WTC11 (cell line): ENCODE measurements at regions not wholly inside any gene's neighbourhood (a gene's known extent, or its start where the extent isn't known, plus 50 kb on each side); places are given as distances from the start of the nearest gene placed in this dataset.

Experiments
- ATAC-seq: fragments of 200-7000 bp; cut with Tn5 transposase; 2 replicates; pipeline ENCODE4 v1.10.0; 2021; ENCODE audit warnings: mild to moderate bottlenecking, moderate library complexity
- CTCF ChIA-PET: fragments of 300-600 bp; sonication (Branson Sonifier 250); formaldehyde crosslinking; loops from one replicate; lab custom pipeline; 2021; ENCODE audit warnings: antibody characterized with exemption; lab: Charles Lee
- POLR2A ChIA-PET: fragments of 350-600 bp; sonication (Branson Sonifier 250); formaldehyde crosslinking; loops from one replicate; lab custom pipeline; 2021; ENCODE audit warnings: antibody characterized with exemption; lab: Charles Lee
- DNase-seq: peaks from one replicate; pipeline ENCODE4 v3.0.0; 2021; ENCODE audit warnings: low spot score
- H3K27ac Mint-ChIP-seq: 2 replicates; pipeline ENCODE4 v1.8.0; 2021; ENCODE audit warnings: mixed read lengths
- H3K27me3 Mint-ChIP-seq: 2 replicates; pipeline ENCODE4 v1.8.0; 2021; ENCODE audit warnings: low read depth, mild to moderate bottlenecking, moderate library complexity, mixed read lengths
- H3K36me3 Mint-ChIP-seq: 2 replicates; pipeline ENCODE4 v1.8.0; 2021; ENCODE audit warnings: mixed read lengths
- H3K4me1 Mint-ChIP-seq: 2 replicates; pipeline ENCODE4 v1.8.0; 2022; ENCODE audit warnings: mixed read lengths
- H3K4me3 Mint-ChIP-seq: 2 replicates; pipeline ENCODE4 v1.8.0; 2021; ENCODE audit warnings: mild to moderate bottlenecking, moderate library complexity, mixed read lengths
- H3K9me3 Mint-ChIP-seq: 2 replicates; pipeline ENCODE4 v1.8.0; 2021; ENCODE audit warnings: mixed read lengths
- CBFB ChIP-seq: sonication (generic); formaldehyde crosslinking; IDR thresholded peaks from 2 replicates; pipeline ENCODE4 v1.8.1; 2022; ENCODE audit warnings: mild to moderate bottlenecking, low read depth, missing genetic modification reagents
- ELF4 ChIP-seq: sonication (generic); formaldehyde crosslinking; IDR thresholded peaks from 2 replicates; pipeline ENCODE4 v1.8.1; 2022; ENCODE audit warnings: low read depth, mild to moderate bottlenecking, moderate library complexity, missing genetic modification reagents
- FOXJ3 ChIP-seq: sonication (generic); formaldehyde crosslinking; IDR thresholded peaks from 2 replicates; pipeline ENCODE4 v1.9.0; 2021; ENCODE audit warnings: missing genetic modification reagents, mild to moderate bottlenecking, borderline replicate concordance
- HMGA2 ChIP-seq: fragments of 250-450 bp; sonication (Bioruptor Pico); IDR thresholded peaks from 2 replicates; pipeline ENCODE4 v1.4.0; 2021; ENCODE audit warnings: mild to moderate bottlenecking, moderate library complexity
- JAZF1 ChIP-seq: fragments of 250-450 bp; sonication (Bioruptor Pico); IDR thresholded peaks from 2 replicates; pipeline ENCODE4 v1.9.0; 2021; ENCODE audit warnings: moderate library complexity, mild to moderate bottlenecking, inconsistent platforms
- JUN ChIP-seq: sonication (generic); formaldehyde crosslinking; IDR thresholded peaks from 2 replicates; pipeline ENCODE4 v1.8.0; 2023; ENCODE audit warnings: mild to moderate bottlenecking, missing genetic modification reagents
- KAT7 ChIP-seq: sonication (generic); formaldehyde crosslinking; IDR thresholded peaks from 2 replicates; pipeline ENCODE4 v1.8.1; 2023; ENCODE audit warnings: missing genetic modification reagents, mild to moderate bottlenecking, borderline replicate concordance
- NFE2L1 ChIP-seq: sonication (generic); formaldehyde crosslinking; IDR thresholded peaks from 2 replicates; pipeline ENCODE4 v1.8.1; 2023; ENCODE audit warnings: missing genetic modification reagents
- NFYB ChIP-seq: sonication (generic); formaldehyde crosslinking; conservative IDR thresholded peaks from 2 replicates; pipeline ENCODE4 v1.8.0; 2022; ENCODE audit warnings: low read depth, missing genetic modification reagents
- NR1H2 ChIP-seq: sonication (generic); formaldehyde crosslinking; IDR thresholded peaks from 2 replicates; pipeline ENCODE4 v1.9.0; 2021; ENCODE audit warnings: mild to moderate bottlenecking, moderate library complexity, missing genetic modification reagents
- SMAD3 ChIP-seq: sonication (generic); formaldehyde crosslinking; IDR thresholded peaks from 2 replicates; pipeline ENCODE4 v1.8.0; 2022; ENCODE audit warnings: missing genetic modification reagents, mild to moderate bottlenecking, borderline replicate concordance
- SMAD4 ChIP-seq: sonication (generic); formaldehyde crosslinking; IDR thresholded peaks from 2 replicates; pipeline ENCODE4 v1.8.0; 2022; ENCODE audit warnings: mild to moderate bottlenecking, missing genetic modification reagents
- ZBTB21 ChIP-seq: sonication (generic); formaldehyde crosslinking; IDR thresholded peaks from 2 replicates; pipeline ENCODE4 v1.8.1; 2023; ENCODE audit warnings: mild to moderate bottlenecking, missing genetic modification reagents, borderline replicate concordance
- ZNF219 ChIP-seq: sonication (generic); formaldehyde crosslinking; IDR thresholded peaks from 2 replicates; pipeline ENCODE4 v1.8.0; 2023; ENCODE audit warnings: missing genetic modification reagents, mild to moderate bottlenecking, borderline replicate concordance
- ZNF263 ChIP-seq: sonication (generic); formaldehyde crosslinking; IDR thresholded peaks from 2 replicates; pipeline ENCODE4 v1.8.1; 2022; ENCODE audit warnings: low read depth, mild to moderate bottlenecking, moderate library complexity, missing genetic modification reagents
- TF ChIP-seq, protein P1 (sequence below): sonication (generic); formaldehyde crosslinking; IDR thresholded peaks from 2 replicates; pipeline ENCODE4 v1.8.0; 2022; ENCODE audit warnings: mild to moderate bottlenecking, missing genetic modification reagents
- TF ChIP-seq, protein P2 (sequence below): sonication (generic); formaldehyde crosslinking; IDR thresholded peaks from 2 replicates; pipeline ENCODE4 v1.8.1; 2023; ENCODE audit warnings: mild to moderate bottlenecking, missing genetic modification reagents, moderate library complexity
- TF ChIP-seq, protein P3 (sequence below): sonication (generic); formaldehyde crosslinking; IDR thresholded peaks from 2 replicates; pipeline ENCODE4 v1.8.0; 2023; ENCODE audit warnings: missing genetic modification reagents
- TF ChIP-seq, protein P4 (sequence below): sonication (generic); formaldehyde crosslinking; conservative IDR thresholded peaks from 2 replicates; pipeline ENCODE4 v1.8.1; 2022; ENCODE audit warnings: mild to moderate bottlenecking, missing genetic modification reagents
- TF ChIP-seq, protein P5 (sequence below): sonication (generic); formaldehyde crosslinking; IDR thresholded peaks from 2 replicates; pipeline ENCODE4 v1.8.1; 2022; ENCODE audit warnings: mild to moderate bottlenecking, missing genetic modification reagents, moderate library complexity, borderline replicate concordance
- TF ChIP-seq, protein P6 (sequence below): fragments of 250-450 bp; sonication (Bioruptor Pico); conservative IDR thresholded peaks from 2 replicates; pipeline ENCODE4 v1.9.0; 2021; ENCODE audit warnings: mild to moderate bottlenecking
- TF ChIP-seq, protein P7 (sequence below): fragments of 250-450 bp; sonication (Bioruptor Pico); IDR thresholded peaks from 2 replicates; pipeline ENCODE4 v1.9.0; 2021; ENCODE audit warnings: moderate library complexity, mild to moderate bottlenecking, inconsistent platforms, borderline replicate concordance
- TF ChIP-seq, protein P8 (sequence below): sonication (generic); formaldehyde crosslinking; IDR thresholded peaks from 2 replicates; pipeline ENCODE4 v1.8.1; 2023; ENCODE audit warnings: mild to moderate bottlenecking, missing genetic modification reagents, borderline replicate concordance

DNA sequence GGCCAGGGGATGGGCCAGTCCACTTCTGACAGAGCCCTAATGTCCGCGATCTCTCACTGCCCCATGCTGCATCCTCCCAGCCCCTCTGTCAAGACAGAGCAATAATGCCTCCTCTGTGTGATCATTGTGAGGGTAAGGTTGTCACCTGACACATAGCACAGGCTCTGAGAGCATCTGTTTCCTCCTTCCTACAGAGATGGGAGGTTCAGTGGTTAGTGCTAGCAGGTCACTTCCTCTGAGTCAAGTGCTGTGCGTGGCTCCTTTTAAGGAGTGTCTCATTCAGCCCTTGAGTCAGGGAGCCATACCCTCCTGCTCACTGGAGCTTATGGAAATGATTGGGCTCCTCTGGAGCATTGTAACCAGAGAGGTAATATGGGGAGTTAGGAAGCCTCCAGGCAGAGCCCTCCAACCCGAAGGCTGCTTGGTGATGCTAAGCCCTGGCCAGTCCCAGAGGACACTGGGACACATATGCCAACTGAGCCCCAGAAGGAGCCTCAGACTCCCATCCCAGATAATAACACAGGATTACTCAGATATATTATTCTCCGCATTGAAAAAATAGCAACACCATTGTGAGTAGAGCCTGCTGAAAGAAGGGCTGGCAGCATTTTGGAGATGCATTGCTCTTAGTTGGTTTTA, 189.0 kb downstream of the GALNT1 start:
- ATAC-seq: peak; percentile 32
- TF ChIP-seq ZBTB21 (CRISPR knock-in tag) (no peak), KAT7 (CRISPR knock-in tag) (no peak), NFYB (no peak), JUN (CRISPR knock-in tag) (no peak)
- ChIA-PET POLR2A (interaction anchor here (0.6 kb wide), 1 partner anchor 159 kb away, joined by 3 read pairs; no protein-coding TSS in a partner anchor), CTCF (interaction anchor here (0.6 kb wide), 1 partner anchor 73 kb away, joined by 3 read pairs; no protein-coding TSS in a partner anchor)
- peaks cover 3% of the 10 kb centered on the region; the same call in 1 of the 2 replicates for H3K36me3 Mint-ChIP-seq
- H3K27me3 Mint-ChIP-seq: no peaks in the 10 kb centered on the region; the same call in 1 of the 2 replicates
- H3K4me3 Mint-ChIP-seq: no peak overlapping the region
- no peak overlapping the region for H3K27ac Mint-ChIP-seq
- no peak for DNase-seq
- peaks cover 24% of the 10 kb centered on the region for H3K9me3 Mint-ChIP-seq
- peaks cover 13% of the 10 kb centered on the region for H3K4me1 Mint-ChIP-seq

DNA sequence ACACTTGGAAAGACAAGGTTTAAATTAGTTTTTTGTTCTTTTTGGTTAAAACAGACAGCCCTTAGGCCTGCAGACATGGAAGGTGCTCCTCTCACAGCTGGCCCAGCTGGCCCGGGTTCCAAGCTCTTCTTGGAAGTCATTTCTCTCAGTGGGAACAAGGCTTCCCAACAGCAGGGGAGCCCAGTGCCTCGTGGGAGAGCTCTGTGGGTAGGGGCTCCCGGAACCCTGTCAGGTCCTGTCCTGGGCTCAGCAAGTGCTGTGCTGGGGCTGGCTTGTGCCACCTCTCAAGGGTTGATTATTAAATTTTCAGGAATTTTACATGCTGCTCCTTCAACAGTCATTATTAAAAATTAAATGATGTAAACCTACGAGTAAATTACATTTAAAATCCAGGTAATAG, 189.6 kb downstream of the GALNT1 start:
- ChIA-PET CTCF (no interaction called here), POLR2A (no interaction called here)
- DNase-seq (no peak), ATAC-seq (no peak)
- no peak overlapping the region for H3K4me3 Mint-ChIP-seq
- H3K9me3 Mint-ChIP-seq: peaks cover 22% of the 10 kb centered on the region
- H3K4me1 Mint-ChIP-seq: peaks cover 13% of the 10 kb centered on the region
- H3K27me3 Mint-ChIP-seq: no peaks in the 10 kb centered on the region; the same call in 1 of the 2 replicates
- no peak overlapping the region for H3K27ac Mint-ChIP-seq
- no peaks in the 10 kb centered on the region for H3K36me3 Mint-ChIP-seq
- TF ChIP-seq, protein P1, sequence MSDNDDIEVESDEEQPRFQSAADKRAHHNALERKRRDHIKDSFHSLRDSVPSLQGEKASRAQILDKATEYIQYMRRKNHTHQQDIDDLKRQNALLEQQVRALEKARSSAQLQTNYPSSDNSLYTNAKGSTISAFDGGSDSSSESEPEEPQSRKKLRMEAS (CRISPR knock-in tag): no peak
- no peak for TF ChIP-seq JAZF1 (CRISPR knock-in tag)
- TF ChIP-seq, protein P2, sequence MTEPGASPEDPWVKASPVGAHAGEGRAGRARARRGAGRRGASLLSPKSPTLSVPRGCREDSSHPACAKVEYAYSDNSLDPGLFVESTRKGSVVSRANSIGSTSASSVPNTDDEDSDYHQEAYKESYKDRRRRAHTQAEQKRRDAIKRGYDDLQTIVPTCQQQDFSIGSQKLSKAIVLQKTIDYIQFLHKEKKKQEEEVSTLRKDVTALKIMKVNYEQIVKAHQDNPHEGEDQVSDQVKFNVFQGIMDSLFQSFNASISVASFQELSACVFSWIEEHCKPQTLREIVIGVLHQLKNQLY (CRISPR knock-in tag): no peak
- TF ChIP-seq, protein P3, sequence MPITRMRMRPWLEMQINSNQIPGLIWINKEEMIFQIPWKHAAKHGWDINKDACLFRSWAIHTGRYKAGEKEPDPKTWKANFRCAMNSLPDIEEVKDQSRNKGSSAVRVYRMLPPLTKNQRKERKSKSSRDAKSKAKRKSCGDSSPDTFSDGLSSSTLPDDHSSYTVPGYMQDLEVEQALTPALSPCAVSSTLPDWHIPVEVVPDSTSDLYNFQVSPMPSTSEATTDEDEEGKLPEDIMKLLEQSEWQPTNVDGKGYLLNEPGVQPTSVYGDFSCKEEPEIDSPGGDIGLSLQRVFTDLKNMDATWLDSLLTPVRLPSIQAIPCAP (CRISPR knock-in tag): no peak
- TF ChIP-seq FOXJ3: no peak
- TF ChIP-seq, protein P4, sequence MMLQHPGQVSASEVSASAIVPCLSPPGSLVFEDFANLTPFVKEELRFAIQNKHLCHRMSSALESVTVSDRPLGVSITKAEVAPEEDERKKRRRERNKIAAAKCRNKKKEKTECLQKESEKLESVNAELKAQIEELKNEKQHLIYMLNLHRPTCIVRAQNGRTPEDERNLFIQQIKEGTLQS: no peak
- TF ChIP-seq SMAD3 (CRISPR knock-in tag): no peak
- no peak for TF ChIP-seq ELF4
- no peak for TF ChIP-seq HMGA2 (CRISPR knock-in tag)
- no peak for TF ChIP-seq NFE2L1
- no peak for TF ChIP-seq ZNF263 (CRISPR knock-in tag)
- no peak for TF ChIP-seq CBFB (CRISPR knock-in tag)
- TF ChIP-seq JUN (CRISPR knock-in tag): no peak
- TF ChIP-seq NR1H2 (CRISPR knock-in tag): no peak
- TF ChIP-seq ZNF219 (CRISPR knock-in tag): no peak
- TF ChIP-seq, protein P5, sequence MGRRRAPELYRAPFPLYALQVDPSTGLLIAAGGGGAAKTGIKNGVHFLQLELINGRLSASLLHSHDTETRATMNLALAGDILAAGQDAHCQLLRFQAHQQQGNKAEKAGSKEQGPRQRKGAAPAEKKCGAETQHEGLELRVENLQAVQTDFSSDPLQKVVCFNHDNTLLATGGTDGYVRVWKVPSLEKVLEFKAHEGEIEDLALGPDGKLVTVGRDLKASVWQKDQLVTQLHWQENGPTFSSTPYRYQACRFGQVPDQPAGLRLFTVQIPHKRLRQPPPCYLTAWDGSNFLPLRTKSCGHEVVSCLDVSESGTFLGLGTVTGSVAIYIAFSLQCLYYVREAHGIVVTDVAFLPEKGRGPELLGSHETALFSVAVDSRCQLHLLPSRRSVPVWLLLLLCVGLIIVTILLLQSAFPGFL (CRISPR knock-in tag): no peak

DNA sequence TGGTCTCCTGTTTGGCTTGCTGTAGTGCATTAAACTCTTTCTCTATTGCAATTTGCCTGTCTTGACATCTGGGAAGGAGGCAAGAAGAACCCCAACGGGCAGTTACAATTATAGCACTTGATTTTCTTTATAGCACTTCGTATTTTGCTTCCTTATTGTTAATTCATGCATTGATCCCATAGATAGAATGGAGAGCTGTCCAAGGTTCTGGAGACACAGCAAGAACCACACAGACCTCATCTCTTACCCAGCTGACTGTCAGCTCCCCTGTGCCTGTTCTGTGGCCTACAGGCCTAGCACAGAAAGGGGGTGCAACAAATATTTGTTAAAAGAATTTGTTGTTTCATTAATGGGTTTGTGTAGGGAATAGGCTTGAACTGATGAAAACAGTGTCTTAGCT, 194.3 kb downstream of the GALNT1 start:
- ATAC-seq (peak; percentile 55), DNase-seq (no peak)
- POLR2A ChIA-PET: no interaction called here
- CTCF ChIA-PET: interaction anchor here (0.9 to 1.2 kb wide), 3 partner anchors 20 to 174 kb away, joined by 3 to 5 read pairs (median 5); no protein-coding TSS in a partner anchor
- no peak overlapping the region for H3K27ac Mint-ChIP-seq
- peaks cover 15% of the 10 kb centered on the region for H3K9me3 Mint-ChIP-seq
- no peaks in the 10 kb centered on the region for H3K36me3 Mint-ChIP-seq
- TF ChIP-seq, protein P6, sequence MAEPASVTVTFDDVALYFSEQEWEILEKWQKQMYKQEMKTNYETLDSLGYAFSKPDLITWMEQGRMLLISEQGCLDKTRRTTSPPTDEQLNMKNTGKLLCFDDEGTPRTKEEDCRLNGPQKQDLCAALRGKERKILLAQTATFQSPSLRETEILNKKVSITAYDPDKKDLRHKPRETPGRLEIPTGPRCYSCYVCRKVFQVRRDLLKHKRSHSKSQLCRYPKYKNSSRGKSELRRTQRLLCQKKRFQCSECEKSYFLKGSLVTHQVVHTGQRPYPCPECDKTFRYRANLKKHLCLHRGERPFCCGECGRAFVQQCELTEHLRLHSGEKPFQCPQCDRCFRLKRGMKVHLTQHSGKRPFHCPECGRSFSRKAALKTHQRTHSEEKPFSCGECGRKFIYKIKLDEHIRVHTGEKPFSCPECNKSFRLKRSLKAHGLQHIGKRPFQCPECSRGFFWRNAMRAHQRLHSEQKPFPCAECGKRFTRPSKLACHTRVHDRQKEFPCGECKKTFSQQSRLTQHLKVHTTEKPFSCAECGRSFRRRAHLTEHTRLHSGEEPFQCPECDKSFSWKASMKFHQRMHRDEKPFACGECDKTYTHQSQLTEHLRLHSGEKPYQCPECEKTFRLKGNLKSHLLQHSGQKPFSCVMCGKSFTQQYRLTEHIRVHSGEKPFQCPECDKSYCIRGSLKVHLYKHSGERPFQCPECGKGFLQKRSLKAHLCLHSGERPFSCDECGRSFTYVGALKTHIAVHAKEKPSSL (CRISPR knock-in tag): no peak
- TF ChIP-seq SMAD4: no peak
- TF ChIP-seq, protein P7, sequence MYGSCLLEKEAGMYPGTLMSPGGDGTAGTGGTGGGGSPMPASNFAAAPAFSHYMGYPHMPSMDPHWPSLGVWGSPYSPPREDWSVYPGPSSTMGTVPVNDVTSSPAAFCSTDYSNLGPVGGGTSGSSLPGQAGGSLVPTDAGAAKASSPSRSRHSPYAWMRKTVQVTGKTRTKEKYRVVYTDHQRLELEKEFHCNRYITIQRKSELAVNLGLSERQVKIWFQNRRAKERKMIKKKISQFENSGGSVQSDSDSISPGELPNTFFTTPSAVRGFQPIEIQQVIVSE: no peak
- TF ChIP-seq, protein P8, sequence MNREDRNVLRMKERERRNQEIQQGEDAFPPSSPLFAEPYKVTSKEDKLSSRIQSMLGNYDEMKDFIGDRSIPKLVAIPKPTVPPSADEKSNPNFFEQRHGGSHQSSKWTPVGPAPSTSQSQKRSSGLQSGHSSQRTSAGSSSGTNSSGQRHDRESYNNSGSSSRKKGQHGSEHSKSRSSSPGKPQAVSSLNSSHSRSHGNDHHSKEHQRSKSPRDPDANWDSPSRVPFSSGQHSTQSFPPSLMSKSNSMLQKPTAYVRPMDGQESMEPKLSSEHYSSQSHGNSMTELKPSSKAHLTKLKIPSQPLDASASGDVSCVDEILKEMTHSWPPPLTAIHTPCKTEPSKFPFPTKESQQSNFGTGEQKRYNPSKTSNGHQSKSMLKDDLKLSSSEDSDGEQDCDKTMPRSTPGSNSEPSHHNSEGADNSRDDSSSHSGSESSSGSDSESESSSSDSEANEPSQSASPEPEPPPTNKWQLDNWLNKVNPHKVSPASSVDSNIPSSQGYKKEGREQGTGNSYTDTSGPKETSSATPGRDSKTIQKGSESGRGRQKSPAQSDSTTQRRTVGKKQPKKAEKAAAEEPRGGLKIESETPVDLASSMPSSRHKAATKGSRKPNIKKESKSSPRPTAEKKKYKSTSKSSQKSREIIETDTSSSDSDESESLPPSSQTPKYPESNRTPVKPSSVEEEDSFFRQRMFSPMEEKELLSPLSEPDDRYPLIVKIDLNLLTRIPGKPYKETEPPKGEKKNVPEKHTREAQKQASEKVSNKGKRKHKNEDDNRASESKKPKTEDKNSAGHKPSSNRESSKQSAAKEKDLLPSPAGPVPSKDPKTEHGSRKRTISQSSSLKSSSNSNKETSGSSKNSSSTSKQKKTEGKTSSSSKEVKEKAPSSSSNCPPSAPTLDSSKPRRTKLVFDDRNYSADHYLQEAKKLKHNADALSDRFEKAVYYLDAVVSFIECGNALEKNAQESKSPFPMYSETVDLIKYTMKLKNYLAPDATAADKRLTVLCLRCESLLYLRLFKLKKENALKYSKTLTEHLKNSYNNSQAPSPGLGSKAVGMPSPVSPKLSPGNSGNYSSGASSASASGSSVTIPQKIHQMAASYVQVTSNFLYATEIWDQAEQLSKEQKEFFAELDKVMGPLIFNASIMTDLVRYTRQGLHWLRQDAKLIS (CRISPR knock-in tag): no peak
- peaks cover 9% of the 10 kb centered on the region for H3K4me1 Mint-ChIP-seq
- no peak overlapping the region for H3K4me3 Mint-ChIP-seq
- H3K27me3 Mint-ChIP-seq: no peaks in the 10 kb centered on the region; the same call in 1 of the 2 replicates
